Hepatocyte (in vitro differentiated cells): ENCODE measurements at regions not wholly inside any gene's neighbourhood (a gene's known extent, or its start where the extent isn't known, plus 50 kb on each side); places are given as distances from the start of the nearest gene placed in this dataset.

Experiments
- CTCF ChIP-seq: fragments of 200-600 bp; sonication (generic); IDR thresholded peaks from 2 replicates; pipeline ENCODE4 v1.5.1; 2016; ENCODE audit warnings: antibody characterized with exemption, mild to moderate bottlenecking; ENCODE audit not compliant: poor library complexity
- EZH2 ChIP-seq: fragments of 200-600 bp; sonication (generic); IDR thresholded peaks from 2 replicates; pipeline ENCODE4 v1.6.1; 2016; ENCODE audit warnings: antibody characterized with exemption, mild to moderate bottlenecking, borderline replicate concordance

GRCh38 chr3:78091478-78092119, 1051.7 kb downstream of the ROBO2 start:
- TF ChIP-seq CTCF (no peak), EZH2 (no peak)
